OCI-LY1 (cell line): ENCODE measurements at regions not wholly inside any gene's neighbourhood (a gene's known extent, or its start where the extent isn't known, plus 50 kb on each side); places are given as distances from the start of the nearest gene placed in this dataset.
A peak's percentile ranks its signal among the peaks of the same experiment; 100 is the strongest.

ENCODE experiments used
- H2AFZ ChIP-seq: fragments of 200-600 bp; sonication (generic), shearing (Covaris generic); 2 replicates; pipeline ENCODE4 v1.6.0; 2014; ENCODE audit warnings: antibody characterized with exemption, mild to moderate bottlenecking, low read length
- H3F3A ChIP-seq: fragments of 200-600 bp; sonication (generic), shearing (Covaris generic); 2 replicates; pipeline ENCODE4 v1.6.0; 2014; ENCODE audit warnings: mild to moderate bottlenecking, antibody characterized with exemption, low read length, moderate library complexity; ENCODE audit not compliant: insufficient read depth
- H3K27ac ChIP-seq: fragments of 200-600 bp; sonication (generic); 2 replicates; pipeline ENCODE4 v1.5.1; 2014; ENCODE audit warnings: low read length, mixed run types, mild to moderate bottlenecking, low read depth; ENCODE audit not compliant: poor library complexity, severe bottlenecking
- H3K27me3 ChIP-seq: fragments of 200-600 bp; sonication (generic); 2 replicates; pipeline ENCODE4 v1.6.0; 2014; ENCODE audit warnings: antibody characterized with exemption, mild to moderate bottlenecking, low read length, moderate library complexity; ENCODE audit not compliant: insufficient read depth
- H3K36me3 ChIP-seq: fragments of 200-600 bp; sonication (generic); 2 replicates; pipeline ENCODE4 v1.6.1; 2014; ENCODE audit warnings: mild to moderate bottlenecking, antibody characterized with exemption, low read length, moderate library complexity, mixed read lengths; ENCODE audit not compliant: insufficient read depth
- H3K4me1 ChIP-seq: fragments of 200-600 bp; sonication (generic); 2 replicates; pipeline ENCODE4 v1.5.1; 2014; ENCODE audit warnings: mild to moderate bottlenecking, low read length, moderate library complexity; ENCODE audit not compliant: insufficient read depth, severe bottlenecking
- H3K4me2 ChIP-seq: fragments of 200-600 bp; sonication (generic), shearing (Covaris generic); 2 replicates; pipeline ENCODE4 v1.6.1; 2014; ENCODE audit warnings: low read length
- H3K4me3 ChIP-seq: fragments of 200-600 bp; sonication (generic); 2 replicates; pipeline ENCODE4 v1.5.1; 2014; ENCODE audit warnings: low read length, low read depth, mild to moderate bottlenecking, mixed read lengths; ENCODE audit not compliant: poor library complexity, severe bottlenecking
- H3K79me2 ChIP-seq: fragments of 200-600 bp; shearing (Covaris generic); 2 replicates; pipeline ENCODE4 v1.6.1; 2016; ENCODE audit warnings: mixed run types, low read length, mixed read lengths; ENCODE audit not compliant: insufficient read depth
- H3K9ac ChIP-seq: fragments of 200-600 bp; sonication (generic), shearing (Covaris generic); 2 replicates; pipeline ENCODE4 v1.6.1; 2014; ENCODE audit warnings: mild to moderate bottlenecking, low read length, mixed read lengths
- H3K9me2 ChIP-seq: fragments of 200-600 bp; sonication (generic), shearing (Covaris generic); 2 replicates; pipeline ENCODE4 v1.6.1; 2014; ENCODE audit warnings: low read depth, mild to moderate bottlenecking, low read length, mixed read lengths
- H3K9me3 ChIP-seq: fragments of 200-600 bp; shearing (Covaris generic); 2 replicates; pipeline ENCODE4 v1.6.1; 2014; ENCODE audit warnings: low read length, mixed read lengths
- H4K20me1 ChIP-seq: fragments of 200-600 bp; sonication (generic), shearing (Covaris generic); 2 replicates; pipeline ENCODE4 v1.6.0; 2016; ENCODE audit warnings: mild to moderate bottlenecking, low read length; ENCODE audit not compliant: insufficient read depth
- EZH2 ChIP-seq: fragments of 200-600 bp; sonication (generic), shearing (Covaris generic); IDR thresholded peaks from 2 replicates; pipeline ENCODE4 v1.8.0; 2017; ENCODE audit warnings: borderline replicate concordance, mixed run types, mild to moderate bottlenecking, antibody characterized with exemption, low read length, moderate library complexity, mixed read lengths
- TF ChIP-seq, protein P1 (sequence below): fragments of 200-600 bp; sonication (generic), shearing (Covaris generic); IDR thresholded peaks from 2 replicates; pipeline ENCODE4 v1.5.1; 2017; ENCODE audit warnings: mild to moderate bottlenecking, antibody characterized with exemption, low read length, moderate library complexity, mixed read lengths

DNA sequence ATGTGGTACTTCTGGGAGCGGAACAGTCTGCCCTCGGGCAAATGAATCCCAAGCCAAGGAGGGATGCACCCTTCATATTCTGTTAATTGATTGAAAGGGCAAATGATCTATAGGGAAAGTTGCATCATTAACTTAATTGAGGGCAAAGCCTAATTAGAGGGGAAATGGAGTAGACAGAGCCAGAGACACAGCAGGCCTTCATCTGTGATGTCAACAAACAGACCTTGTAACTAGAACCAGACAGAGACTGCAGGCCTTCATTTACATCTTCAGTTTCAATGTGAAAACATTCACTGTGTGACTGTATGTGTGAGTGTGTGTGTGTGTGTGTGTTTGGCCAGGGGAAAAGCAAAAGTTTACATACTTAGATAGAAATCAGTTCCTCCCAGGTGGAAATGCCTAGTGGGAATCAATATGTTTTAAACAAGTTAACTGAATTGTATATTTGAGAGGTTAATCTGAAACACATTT is 126.4 kb downstream of the SPRY2 start:
- TF ChIP-seq EZH2 = no peak
- TF ChIP-seq, protein P1, sequence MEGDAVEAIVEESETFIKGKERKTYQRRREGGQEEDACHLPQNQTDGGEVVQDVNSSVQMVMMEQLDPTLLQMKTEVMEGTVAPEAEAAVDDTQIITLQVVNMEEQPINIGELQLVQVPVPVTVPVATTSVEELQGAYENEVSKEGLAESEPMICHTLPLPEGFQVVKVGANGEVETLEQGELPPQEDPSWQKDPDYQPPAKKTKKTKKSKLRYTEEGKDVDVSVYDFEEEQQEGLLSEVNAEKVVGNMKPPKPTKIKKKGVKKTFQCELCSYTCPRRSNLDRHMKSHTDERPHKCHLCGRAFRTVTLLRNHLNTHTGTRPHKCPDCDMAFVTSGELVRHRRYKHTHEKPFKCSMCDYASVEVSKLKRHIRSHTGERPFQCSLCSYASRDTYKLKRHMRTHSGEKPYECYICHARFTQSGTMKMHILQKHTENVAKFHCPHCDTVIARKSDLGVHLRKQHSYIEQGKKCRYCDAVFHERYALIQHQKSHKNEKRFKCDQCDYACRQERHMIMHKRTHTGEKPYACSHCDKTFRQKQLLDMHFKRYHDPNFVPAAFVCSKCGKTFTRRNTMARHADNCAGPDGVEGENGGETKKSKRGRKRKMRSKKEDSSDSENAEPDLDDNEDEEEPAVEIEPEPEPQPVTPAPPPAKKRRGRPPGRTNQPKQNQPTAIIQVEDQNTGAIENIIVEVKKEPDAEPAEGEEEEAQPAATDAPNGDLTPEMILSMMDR = no peak
- Histone ChIP-seq H3K4me1 (peaks cover 19% of the 10 kb centered on the region), H3K9me2 (no peaks in the 10 kb centered on the region), H3K4me3 (no peak overlapping the region), H3K79me2 (no peaks in the 10 kb centered on the region), H3K27me3 (no peaks in the 10 kb centered on the region), H4K20me1 (no peaks in the 10 kb centered on the region), H3K36me3 (no peaks in the 10 kb centered on the region), H2AFZ (no peak overlapping the region), H3K9me3 (no peaks in the 10 kb centered on the region), H3K9ac (no peak overlapping the region), H3K4me2 (no peak overlapping the region), H3K27ac (peak overlapping the region; percentile 55), H3F3A (no peaks in the 10 kb centered on the region)

DNA sequence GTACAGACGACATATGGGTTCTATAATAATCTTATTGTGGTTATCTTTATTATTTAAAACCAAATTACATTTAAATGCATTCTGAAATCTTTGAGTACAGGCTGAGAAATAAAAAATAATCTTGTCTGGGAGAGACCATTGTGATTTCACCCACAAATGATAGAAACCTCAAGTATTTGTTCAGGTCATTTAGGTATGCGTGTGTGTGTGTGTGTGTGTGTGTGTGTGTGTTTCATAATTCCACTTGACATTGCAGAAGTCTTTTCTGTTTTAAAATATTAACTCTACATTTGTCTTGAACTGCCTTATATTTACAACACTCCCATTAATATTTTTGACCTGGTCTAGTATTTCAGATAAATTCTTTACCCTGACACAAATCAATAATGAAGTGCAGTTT is 126.9 kb downstream of the SPRY2 start:
- TF ChIP-seq EZH2 = no peak
- TF ChIP-seq, protein P1 = no peak
- peaks cover 19% of the 10 kb centered on the region for H3K4me1 ChIP-seq
- no peaks in the 10 kb centered on the region for H3F3A ChIP-seq
- no peak overlapping the region for H3K9ac ChIP-seq
- H4K20me1 ChIP-seq = no peaks in the 10 kb centered on the region
- H3K79me2 ChIP-seq = no peaks in the 10 kb centered on the region
- no peaks in the 10 kb centered on the region for H3K9me2 ChIP-seq
- no peaks in the 10 kb centered on the region for H3K27me3 ChIP-seq
- H3K36me3 ChIP-seq = no peaks in the 10 kb centered on the region
- no peak overlapping the region for H3K4me3 ChIP-seq
- H2AFZ ChIP-seq = no peak overlapping the region
- no peak overlapping the region for H3K4me2 ChIP-seq
- H3K27ac ChIP-seq = peak overlapping the region; percentile 55
- no peaks in the 10 kb centered on the region for H3K9me3 ChIP-seq

DNA sequence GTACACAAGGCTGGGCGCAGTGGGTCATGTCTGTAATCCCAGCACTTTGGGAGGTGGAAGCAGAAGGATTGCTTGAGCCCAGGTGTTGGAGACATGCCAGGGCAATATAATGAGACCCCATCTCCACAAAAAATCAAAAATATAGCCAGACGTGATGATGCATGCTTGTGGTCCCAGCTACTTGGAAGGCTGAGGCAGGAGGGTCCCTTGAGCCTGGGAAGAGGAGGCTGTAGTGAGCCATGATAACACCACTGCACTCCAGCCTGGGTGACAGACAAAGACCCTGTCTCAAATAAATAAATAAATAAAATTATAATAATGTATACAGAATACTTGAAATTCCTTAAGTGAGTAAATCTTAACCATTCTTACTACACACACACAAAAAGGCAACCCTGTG is 127.7 kb downstream of the SPRY2 start:
- Histone ChIP-seq H3F3A (no peaks in the 10 kb centered on the region), H3K36me3 (no peaks in the 10 kb centered on the region), H3K9me3 (no peaks in the 10 kb centered on the region), H4K20me1 (no peaks in the 10 kb centered on the region), H3K27me3 (no peaks in the 10 kb centered on the region), H3K79me2 (no peaks in the 10 kb centered on the region), H3K4me3 (no peak overlapping the region), H3K9me2 (no peaks in the 10 kb centered on the region), H2AFZ (no peak overlapping the region), H3K27ac (no peak overlapping the region), H3K4me1 (peaks cover 19% of the 10 kb centered on the region), H3K4me2 (no peak overlapping the region), H3K9ac (no peak overlapping the region)
- TF ChIP-seq, protein P1 = no peak
